ENCODE measurements at regions not wholly inside any gene's neighbourhood (a gene's known extent, or its start where the extent isn't known, plus 50 kb on each side); places are given as distances from the start of the nearest gene placed in this dataset.
A peak's percentile ranks its signal among the peaks of the same experiment; 100 is the strongest.

DNA sequence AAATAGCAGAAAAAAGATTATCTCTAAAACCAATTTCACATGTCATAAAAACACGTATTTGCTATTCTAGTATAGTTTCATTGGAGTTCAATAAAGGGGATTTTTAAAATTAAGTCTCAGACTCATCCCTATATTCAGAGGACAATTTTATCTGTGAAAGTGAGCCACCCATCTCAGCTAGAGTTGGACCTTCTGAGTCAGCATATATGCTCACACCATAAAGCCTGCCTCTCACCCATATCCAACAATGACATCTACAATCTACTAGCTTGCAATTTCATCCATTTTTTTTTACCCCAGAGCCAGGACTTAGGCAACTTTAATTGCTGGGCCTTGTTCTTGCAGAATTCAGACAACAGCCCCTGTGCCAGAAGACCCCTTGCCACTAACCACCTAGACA lies 165.3 kb upstream of the DYNLRB2 start:
- Histone ChIP-seq H3K4me3 (no peak overlapping the region), H3K9me3 (no peaks in the 10 kb centered on the region), H3K27me3 (no peaks in the 10 kb centered on the region), H3K4me1 (no peaks in the 10 kb centered on the region), H3K27ac (replicated peaks in 1 of 4) (no peak overlapping the region), H3K36me3 (no peaks in the 10 kb centered on the region)
- DNase-seq (ENCODE audit: extremely low spot score): no peak
- intact Hi-C loops (cut with DNase I): no loop called here
- WGBS: 93% methylated on average over 1 of the region's 1 CpG
- TF ChIP-seq POLR2A (IDR thresholded peaks at IDR 0.05; ENCODE audit: low read depth): no peak
- no peak for TF ChIP-seq POLR2AphosphoS5 (IDR thresholded peaks at IDR 0.05)
- TF ChIP-seq EP300 (IDR thresholded peaks at IDR 0.05): no peak
- TF ChIP-seq, protein P1, sequence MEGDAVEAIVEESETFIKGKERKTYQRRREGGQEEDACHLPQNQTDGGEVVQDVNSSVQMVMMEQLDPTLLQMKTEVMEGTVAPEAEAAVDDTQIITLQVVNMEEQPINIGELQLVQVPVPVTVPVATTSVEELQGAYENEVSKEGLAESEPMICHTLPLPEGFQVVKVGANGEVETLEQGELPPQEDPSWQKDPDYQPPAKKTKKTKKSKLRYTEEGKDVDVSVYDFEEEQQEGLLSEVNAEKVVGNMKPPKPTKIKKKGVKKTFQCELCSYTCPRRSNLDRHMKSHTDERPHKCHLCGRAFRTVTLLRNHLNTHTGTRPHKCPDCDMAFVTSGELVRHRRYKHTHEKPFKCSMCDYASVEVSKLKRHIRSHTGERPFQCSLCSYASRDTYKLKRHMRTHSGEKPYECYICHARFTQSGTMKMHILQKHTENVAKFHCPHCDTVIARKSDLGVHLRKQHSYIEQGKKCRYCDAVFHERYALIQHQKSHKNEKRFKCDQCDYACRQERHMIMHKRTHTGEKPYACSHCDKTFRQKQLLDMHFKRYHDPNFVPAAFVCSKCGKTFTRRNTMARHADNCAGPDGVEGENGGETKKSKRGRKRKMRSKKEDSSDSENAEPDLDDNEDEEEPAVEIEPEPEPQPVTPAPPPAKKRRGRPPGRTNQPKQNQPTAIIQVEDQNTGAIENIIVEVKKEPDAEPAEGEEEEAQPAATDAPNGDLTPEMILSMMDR (IDR thresholded peaks at IDR 0.05): no peak

DNA sequence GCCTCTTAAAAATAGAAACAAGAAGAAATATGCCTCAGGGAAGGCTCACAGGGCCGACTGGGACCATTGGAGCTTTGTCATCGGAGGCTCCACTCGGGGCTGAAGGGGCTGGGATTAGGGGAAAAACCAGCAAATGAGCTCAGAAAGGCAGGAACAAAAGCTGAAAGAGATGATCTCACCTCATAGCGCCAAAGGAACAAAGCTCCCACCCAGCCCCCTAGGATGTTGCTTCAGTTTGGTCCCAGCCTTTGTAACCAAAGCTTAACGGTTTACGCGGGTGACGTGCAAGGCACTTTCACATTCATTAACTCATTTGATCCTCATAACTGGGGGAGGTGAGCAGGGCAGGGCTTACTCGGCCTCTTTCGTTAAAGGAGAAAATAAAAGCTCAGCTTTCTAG lies 168.5 kb upstream of the DYNLRB2 start:
- Histone ChIP-seq H3K27ac (replicated peaks in 1 of 4) (no peak overlapping the region), H3K9me3 (no peaks in the 10 kb centered on the region), H3K4me3 (no peak overlapping the region), H3K27me3 (no peaks in the 10 kb centered on the region), H3K4me1 (no peaks in the 10 kb centered on the region), H3K36me3 (no peaks in the 10 kb centered on the region)
- WGBS: 93% methylated on average over 10 of the region's 10 CpGs
- TF ChIP-seq, protein P1 (IDR thresholded peaks at IDR 0.05): no peak
- TF ChIP-seq EP300 (IDR thresholded peaks at IDR 0.05) (no peak), POLR2AphosphoS5 (IDR thresholded peaks at IDR 0.05) (no peak), POLR2A (IDR thresholded peaks at IDR 0.05; ENCODE audit: low read depth) (no peak)
- intact Hi-C loops (cut with DNase I): no loop called here
- no peak for DNase-seq (ENCODE audit: extremely low spot score)

DNA sequence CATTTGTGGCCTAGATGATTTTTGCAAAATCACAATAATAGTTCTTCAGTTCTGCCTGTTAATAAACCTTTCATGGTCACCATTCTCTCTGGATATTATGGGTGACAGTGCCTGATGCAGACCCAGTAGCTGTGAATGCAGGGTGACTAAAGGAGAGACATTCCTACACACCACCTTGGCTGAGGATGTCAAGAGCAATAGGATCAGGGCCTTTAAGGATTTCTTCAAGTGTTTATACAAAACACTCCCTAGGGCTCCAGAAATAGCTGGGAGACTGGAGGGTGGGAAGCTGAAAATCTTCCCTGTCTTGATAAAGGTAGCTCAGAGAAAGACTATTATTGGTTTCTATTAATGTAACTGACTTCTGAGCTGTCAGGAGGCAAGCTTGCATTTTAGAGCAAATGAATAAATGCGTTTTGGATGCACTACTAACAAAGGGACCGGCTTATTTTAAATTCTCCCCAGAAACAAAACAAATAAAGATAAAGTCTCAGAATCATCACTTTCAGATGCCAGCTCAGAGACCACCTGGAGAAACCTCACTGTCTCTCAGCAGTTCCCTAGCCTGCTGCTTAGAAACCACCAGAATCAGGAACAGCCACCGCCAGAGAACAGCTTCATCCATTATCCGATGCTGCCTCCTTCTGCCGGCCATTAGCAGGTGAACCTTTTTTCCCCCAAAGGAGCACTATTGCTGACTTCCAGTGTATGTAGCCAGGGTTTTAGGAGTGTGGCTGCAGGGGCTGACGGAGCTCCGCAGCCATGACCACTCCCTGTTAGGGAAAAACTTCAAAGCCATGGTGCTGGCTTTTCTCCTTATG lies 171.4 kb upstream of the DYNLRB2 start:
- WGBS: 43% methylated on average over 7 of the region's 7 CpGs
- H3K27me3 ChIP-seq: no peaks in the 10 kb centered on the region
- no peaks in the 10 kb centered on the region for H3K9me3 ChIP-seq
- TF ChIP-seq POLR2A (IDR thresholded peaks at IDR 0.05; ENCODE audit: low read depth) (no peak), POLR2AphosphoS5 (IDR thresholded peaks at IDR 0.05) (no peak), EP300 (IDR thresholded peaks at IDR 0.05) (no peak)
- TF ChIP-seq, protein P1 (IDR thresholded peaks at IDR 0.05): peak; percentile 36 to 56 (median 55)
- intact Hi-C loops (cut with DNase I): no loop called here
- H3K4me1 ChIP-seq: no peaks in the 10 kb centered on the region
- no peak overlapping the region for H3K27ac ChIP-seq (replicated peaks in 1 of 4)
- peak; percentile 88 for DNase-seq (ENCODE audit: extremely low spot score)
- no peak overlapping the region for H3K4me3 ChIP-seq
- no peaks in the 10 kb centered on the region for H3K36me3 ChIP-seq

DNA sequence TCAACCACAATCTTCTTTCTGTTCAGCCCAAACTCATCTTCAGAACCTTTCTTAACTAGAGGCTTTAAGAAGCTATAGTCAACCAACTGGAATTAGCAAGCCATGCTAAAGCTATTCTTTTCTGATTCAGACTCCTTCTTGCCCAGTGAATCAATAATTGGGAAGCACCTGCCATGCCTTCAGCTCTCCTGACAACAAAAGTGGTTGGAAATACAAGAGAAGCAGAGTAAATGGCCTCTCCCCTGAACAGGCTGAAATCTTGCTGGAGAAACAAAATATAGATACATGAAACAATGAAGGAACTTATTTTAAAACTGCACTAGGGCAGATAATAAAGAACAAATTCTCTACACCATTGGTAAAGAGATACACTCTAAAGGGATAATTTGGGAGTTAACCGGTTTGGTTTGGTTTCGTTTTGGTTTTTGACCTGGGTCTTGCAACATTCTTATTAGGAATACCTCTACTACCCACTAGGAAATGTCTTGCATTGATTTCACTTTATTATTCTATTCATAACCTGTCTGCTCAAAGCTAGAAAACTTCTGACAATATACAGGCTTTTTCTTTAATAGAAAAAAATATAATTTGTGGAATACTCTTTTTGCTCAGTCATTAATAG lies 173.6 kb upstream of the DYNLRB2 start:
- 79% methylated on average over 2 of the region's 2 CpGs for WGBS
- Histone ChIP-seq H3K4me1 (no peaks in the 10 kb centered on the region), H3K27ac (replicated peaks in 1 of 4) (no peak overlapping the region), H3K4me3 (no peak overlapping the region), H3K36me3 (no peaks in the 10 kb centered on the region), H3K27me3 (no peaks in the 10 kb centered on the region), H3K9me3 (no peaks in the 10 kb centered on the region)
- intact Hi-C loops (cut with DNase I): no loop called here
- TF ChIP-seq, protein P1 (IDR thresholded peaks at IDR 0.05): no peak
- no peak for TF ChIP-seq EP300 (IDR thresholded peaks at IDR 0.05)
- no peak for TF ChIP-seq POLR2A (IDR thresholded peaks at IDR 0.05; ENCODE audit: low read depth)
- TF ChIP-seq POLR2AphosphoS5 (IDR thresholded peaks at IDR 0.05): no peak
- DNase-seq (ENCODE audit: extremely low spot score): no peak

Data from esophagus muscularis mucosa (tissue), 4 donors.